Fibroblast of skin of right biceps (primary cell): ENCODE measurements at regions not wholly inside any gene's neighbourhood (a gene's known extent, or its start where the extent isn't known, plus 50 kb on each side); places are given as distances from the start of the nearest gene placed in this dataset.
A peak's percentile ranks its signal among the peaks of the same experiment; 100 is the strongest.
"Not testable (repeated sequence)": the region's sequence is repeated elsewhere in the genome, so short reads cannot be mapped to it uniquely, and the experiment has no call there.

ENCODE experiments used
- DNase-seq: peaks from one replicate; pipeline ENCODE4 v3.0.0-alpha.2; 2013

DNA sequence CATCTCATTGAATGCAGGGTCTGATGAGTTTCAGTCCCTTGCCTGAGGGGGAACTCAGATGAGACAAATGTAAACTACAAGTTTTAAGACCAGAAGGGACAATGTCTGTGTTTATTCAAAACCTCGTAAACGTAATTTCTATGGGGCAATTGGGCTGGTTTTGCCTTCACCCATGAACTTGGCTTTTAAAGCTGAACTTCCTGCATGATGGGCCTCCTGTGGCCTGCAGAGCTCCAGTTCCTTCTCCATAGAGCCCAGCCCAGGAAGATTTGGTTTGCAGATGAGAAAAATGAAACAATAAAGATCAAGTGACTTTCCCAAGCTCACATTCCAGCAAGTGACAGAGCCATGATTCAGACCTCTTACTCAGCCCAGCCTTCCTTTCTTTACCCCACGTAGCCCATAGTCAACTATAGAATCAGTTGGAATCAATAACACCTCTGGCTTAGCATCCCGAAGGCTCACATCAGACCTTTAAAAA is 612.3 kb downstream of the UTRN start:
- peak; percentile 94 for DNase-seq

DNA sequence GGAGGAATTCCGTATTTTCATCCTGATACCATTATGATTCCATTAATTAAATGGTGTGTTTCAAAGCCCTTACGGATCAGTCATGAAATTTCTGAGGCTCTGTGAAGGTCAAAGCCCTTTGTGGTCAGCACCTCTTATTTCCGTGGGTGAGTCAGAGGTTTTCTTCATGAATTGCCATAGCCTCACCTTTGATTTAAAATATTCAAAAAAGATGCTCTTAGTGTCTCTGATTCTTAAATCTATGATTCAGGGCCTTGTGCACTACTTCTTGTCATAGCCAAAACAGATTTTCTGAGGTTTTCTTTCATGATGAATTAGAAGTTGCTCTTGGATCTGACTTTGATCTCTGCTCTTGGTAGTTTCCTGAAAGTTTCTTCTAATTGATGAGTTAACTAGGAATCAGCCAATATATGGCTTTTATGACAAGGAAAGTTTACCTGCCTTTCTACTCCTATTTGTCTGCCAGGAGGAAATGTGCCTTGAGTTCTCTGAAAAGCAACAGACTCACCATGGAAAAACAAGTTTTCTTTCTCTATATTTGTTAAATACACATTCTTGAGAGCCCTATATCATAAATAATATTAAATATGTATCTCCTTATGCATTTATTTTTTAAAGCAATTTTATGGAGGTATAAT is 613.0 kb downstream of the UTRN start:
- peak; percentile 76 for DNase-seq

DNA sequence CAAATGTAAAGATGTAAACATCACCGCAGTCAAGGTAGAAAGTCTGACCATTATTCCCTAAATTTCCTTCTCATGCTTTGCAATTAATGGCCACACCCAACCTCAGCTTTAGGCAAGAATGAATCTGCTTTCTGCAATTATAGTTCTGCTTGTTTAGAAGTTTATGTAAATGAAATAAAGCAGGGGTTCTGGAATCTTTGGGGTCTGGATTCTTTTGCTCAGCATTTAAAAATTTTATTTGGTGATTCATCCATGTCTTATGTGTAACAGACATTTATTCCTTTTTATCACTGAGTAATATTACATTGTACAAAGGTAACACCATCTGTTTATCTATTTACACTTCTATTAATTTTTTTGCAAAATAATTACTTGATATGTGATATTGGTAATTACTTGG is 613.6 kb downstream of the UTRN start:
- DNase-seq: peak; percentile 42

DNA sequence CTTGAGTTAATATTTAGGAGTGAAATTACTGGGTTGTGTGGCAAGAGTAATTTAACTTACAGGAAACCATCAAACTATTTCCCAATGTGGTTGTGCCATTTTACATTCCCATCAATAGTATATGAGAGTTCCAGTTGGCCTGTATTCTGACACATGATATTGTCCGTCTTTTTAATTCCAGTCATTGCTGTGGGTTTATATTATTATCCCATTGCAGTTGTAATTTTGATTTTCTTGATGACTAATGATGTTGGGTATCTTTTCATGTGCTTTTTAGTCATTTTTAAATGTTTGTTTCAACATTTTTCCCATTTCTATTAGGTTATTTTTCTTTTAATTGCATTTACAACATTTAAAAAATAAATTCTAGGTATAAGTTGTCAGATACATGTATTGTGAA is 614.0 kb downstream of the UTRN start:
- peak; percentile 87 for DNase-seq

DNA sequence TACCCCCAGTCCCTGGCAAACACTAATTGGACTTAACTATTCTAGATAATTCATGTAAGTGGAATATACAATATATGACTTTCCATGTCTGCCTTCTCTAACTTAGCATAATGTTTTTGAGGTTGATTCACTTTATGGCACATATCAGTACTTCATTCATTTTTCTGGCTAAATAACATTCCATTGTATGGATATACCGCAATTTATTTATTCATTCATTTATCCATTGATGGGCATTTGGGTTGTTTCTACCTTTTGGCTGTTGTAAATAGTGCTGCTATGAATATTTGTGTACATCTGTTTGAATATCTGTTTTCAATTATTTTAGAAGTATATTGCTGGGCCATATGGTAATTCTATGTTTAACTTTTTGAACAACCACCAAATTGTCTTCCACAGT is 616.3 kb downstream of the UTRN start:
- DNase-seq: no peak

DNA sequence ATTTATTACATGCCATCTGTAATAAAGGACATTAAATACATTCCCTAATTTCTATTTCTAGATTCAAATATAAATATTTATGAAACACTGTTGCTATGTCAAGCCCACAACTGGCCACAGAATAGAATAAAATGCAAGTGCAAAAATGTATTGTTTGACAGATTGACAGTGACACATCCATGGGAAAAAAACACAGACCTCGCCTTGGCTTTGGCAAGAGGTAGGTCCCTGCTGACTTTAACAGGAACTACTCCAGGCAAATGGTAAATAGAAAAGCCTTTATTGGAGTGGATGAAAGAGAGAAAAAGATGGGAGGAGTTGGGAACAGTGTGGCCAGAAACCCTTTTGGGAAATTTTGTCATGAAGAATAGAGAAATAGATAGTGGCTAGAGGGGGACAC is 622.9 kb downstream of the UTRN start:
- peak; percentile 44 for DNase-seq

DNA sequence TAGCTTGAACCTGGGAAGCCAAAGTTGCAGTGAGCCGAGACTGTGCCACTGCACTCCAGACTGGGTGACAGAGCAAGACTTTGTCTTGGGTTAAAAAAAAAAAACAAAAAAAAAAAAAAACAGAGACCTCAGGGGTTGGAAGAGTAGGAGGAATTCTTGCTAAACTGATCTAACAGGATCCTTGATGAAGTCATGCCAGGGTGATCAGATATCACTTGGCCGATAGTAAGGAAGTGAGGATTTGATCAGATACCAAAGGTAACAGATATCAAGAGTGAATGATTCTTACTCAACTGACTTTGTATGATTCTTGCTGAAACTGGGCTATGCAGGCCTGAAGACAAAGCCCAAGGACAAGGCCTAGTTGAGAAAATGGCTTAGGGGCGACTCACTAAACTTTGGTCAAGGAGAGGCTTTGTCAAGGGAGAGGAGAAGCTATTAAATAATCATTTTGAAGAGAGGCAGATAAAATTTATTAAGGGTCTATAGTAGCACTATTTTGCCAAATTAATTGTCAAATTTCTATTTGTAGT is 624.7 kb downstream of the UTRN start:
- peak; percentile 57 for DNase-seq

DNA sequence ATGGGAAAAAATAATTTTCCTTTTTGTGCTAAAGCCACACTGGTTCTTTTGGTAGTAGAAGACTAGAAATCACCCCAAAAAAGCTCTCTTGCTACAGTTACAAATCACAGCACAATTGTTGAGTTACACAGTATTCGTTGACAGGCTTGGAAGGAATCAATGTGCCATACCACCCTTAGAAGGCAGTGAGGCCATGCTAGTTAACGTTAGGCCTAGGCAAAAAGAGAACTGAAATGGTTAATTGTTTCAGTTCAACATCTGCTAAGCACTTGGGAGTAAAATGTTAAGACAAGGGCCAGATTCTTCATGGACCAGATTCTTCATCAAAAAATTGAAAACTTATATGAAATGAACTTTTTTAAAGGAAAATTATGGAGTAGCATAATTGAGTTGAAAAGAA is 626.2 kb downstream of the UTRN start:
- no peak for DNase-seq

DNA sequence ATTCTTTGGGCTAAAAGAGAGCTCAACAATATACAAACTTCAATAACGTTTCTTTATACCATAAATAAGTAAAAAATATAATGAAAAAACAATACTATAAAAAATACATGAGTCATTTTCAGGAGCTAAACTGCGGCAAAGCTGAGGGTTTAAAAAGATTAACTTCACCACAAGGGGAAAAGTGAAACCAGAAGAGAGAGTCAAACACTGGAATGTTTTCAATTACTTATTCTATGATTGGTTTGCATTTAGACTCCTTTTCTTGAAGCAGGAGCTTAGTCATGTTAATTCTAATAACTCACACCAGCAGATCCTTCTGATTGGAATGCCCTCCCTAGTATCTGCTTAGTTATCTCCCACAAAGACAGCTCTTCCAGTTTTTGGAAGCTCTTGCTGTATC is 627.3 kb downstream of the UTRN start:
- DNase-seq: peak; percentile 91

DNA sequence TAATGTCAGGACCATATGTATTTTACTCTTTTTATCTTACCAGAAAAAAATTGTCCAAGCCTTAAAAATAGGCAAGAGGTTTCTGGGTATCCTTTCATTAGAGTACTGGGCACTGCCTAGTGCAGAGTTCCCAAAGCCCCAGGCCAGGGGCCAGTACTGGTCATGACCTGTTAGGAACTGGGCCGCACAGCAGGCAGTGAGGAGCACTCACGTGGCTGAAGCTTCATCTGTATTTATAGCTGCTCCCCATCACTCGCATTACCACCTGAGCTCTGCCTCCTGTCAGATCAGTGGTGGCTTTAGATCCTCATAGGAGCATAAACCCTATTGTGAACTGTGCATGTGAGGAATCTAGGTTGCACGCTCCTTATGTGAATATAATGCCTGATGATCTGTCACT is 632.9 kb downstream of the UTRN start:
- no peak for DNase-seq

DNA sequence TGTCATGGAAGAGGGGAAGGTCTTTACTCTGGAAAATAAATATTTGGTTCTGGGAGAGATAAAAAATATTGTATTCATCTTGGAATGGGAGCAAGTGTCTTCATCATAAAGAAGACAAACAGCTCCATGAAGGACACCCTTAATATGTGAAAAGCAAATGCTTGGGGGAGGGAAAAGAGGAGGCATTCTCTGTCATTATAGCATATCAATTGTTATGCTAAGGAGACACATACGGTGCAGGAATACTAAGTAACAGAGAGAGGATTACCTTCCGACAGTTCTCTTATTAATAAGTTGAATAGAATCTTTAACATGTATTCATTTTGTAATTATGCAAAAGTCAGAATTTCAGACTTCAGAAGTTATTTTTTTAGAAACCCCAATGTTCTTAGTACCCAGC is 634.4 kb downstream of the UTRN start:
- DNase-seq: no peak

DNA sequence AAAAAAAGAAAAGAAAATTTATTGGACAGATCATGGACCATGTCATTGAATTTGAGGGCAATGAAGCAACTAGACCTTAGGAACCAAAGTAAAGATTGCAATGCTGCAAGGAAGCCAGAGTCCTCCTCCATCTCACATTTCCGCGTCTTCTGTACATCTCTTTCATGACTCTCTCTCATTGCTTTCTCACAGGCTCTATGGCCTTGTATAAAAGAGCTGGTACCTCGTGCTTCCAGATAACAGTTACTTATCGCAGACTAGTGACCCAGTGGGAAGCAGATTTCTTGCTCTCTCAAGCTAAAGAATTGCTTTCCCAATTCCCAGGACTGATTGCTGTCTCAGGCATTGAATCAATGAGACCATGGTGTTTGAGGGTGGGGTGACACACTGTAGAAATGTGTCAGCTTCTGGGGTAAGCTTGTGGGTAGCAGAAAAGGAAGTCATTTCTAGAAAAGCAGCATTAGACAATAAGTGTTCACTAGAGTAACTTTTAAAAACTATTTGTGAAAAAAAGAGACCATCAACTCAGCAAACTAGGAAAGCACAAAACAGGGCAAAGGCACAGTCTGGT is 635.3 kb downstream of the UTRN start:
- no peak for DNase-seq

DNA sequence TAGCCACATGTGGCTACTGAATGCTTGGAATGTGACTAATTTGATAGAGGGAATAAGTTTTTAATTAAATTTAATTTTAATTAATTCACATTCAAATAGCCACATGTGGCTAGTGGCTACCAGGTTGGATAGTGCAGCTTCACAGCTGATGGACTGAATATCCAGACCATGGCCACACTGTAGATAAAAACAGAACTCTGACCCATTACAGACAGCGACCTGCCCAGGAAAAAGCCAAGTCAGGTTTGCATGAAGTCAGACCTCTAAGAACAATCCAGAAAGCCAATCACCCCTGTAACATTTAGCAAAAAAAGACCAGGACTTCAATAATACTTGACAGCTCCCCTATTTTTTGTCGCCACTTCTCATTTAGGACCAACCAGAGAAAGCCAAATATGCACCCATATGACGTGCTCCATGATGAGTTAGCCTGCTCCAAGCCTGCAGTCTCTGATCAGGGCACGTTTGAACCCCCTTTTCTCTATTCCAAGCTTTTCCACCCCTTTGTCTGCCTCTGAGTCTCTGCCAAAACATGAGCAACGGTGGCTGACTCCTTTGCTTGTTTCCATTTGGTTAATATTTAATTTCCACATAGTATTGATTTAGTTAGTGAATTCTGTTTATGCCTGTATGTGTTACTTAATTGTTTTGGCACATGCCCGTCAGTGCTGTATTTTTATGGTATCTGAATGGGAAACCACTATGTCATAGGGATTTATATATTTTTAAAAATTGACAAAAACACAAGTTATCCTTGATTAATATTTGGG is 636.3 kb downstream of the UTRN start:
- no peak for DNase-seq

DNA sequence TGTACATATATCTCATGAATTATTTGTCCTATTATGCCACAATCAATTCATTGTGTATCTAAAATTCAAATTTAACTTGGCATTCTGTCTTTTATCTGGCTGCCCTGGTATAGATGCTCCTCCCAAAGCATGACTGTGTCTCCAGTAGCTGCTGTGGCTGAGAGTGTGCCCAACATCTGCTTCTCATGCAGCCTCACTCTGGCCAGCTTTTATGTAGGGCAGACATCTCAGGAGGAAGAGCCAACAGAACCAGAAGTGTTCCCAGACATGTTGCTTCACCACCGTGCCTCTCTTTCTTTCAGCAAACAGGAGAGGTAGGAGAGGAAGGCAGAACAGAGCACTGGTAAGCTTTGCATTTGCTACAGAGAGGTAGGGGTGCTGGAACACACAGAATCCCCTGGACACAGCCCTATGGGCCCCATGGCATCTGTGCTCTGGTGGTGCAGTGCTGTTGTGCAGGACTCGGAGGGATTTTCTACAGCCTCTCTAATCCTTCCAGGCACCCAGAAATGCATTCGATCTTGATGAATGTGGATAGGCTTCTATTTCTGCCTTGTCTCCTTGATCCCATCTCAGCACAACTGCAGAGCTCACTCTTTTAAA is 637.1 kb downstream of the UTRN start:
- DNase-seq: peak; percentile 17

DNA sequence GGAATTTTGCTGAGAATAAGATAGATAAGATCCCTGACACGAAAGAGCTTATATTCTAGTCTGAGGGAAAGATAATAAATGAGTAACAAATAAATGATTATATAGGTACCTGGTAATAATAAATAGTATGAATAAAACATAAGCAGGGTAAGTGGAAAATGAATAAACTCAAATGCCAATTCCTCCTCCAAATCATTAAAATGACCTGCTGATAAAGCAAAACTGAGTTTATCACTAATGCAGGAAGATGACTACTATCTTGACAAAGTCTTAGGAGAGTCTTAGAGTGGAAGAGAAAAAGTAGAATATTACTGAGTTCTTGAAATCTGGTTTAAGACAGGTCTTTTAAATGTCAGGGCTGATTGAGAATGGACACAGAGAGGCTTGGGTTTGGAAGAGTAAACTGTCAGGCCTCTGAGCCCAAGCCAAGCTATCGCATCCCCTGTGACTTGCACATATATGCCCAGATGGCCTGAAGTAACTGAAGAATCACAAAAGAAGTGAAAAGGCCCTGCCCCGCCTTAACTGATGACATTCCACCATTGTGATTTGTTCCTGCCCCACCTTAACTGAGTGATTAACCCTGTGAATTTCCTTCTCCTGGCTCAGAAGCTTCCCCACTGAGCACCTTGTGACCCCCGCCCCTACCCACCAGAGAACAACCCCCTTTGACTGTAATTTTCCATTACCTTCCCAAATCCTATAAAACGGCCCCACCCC is 637.8 kb downstream of the UTRN start:
- not testable (repeated sequence) for DNase-seq

DNA sequence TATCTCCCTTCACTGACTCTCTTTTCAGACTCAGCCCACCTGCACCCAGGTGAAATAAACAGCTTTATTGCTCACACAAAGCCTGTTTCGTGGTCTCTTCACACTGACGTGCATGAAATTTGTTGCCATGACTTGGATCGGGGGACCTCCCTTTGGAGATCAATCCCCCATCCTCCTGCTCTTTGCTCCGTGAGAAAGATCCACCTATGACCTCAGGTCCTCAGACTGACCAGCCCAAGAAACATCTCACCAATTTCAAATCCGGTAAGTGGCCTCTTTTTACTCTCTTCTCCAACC is 638.3 kb downstream of the UTRN start:
- DNase-seq: not testable (repeated sequence)

DNA sequence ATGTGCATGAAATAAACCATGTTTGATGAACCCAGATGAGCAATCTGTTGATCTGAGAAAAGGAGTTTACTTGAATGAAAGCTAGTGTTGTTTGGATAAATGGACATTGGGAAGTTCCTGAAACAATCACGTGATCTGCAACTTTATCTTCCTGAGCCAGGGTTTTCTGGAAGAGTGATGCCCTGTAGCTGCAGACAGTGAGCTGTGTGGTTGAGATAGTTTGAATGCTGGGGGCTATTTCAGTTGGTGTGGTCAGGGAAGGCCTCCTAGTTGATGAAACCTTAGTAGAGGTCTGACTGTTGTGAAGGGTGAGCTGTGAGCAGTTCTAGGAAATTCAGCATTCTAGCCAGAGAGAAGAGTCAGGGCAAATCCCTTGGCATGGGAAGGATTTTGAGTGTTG is 643.7 kb downstream of the UTRN start:
- no peak for DNase-seq

DNA sequence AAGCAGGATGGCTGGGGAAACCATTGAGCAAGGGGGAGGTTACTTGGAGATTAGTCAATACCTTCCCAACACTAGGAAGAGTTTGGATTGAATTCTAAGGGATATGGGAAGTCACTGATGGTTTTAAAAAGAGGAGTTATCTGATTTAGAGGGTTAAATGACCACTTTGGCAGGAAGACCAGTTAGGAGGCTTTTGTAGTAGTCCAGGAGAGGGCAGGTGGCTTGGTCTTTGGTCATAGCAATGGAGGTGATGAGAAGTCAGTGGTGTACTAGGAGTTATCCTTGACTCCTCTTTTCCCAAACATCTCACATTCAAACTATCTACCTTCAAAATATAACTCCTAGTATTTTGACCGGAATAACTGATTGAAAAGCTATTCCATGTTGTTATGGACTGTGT is 644.1 kb downstream of the UTRN start:
- no peak for DNase-seq

DNA sequence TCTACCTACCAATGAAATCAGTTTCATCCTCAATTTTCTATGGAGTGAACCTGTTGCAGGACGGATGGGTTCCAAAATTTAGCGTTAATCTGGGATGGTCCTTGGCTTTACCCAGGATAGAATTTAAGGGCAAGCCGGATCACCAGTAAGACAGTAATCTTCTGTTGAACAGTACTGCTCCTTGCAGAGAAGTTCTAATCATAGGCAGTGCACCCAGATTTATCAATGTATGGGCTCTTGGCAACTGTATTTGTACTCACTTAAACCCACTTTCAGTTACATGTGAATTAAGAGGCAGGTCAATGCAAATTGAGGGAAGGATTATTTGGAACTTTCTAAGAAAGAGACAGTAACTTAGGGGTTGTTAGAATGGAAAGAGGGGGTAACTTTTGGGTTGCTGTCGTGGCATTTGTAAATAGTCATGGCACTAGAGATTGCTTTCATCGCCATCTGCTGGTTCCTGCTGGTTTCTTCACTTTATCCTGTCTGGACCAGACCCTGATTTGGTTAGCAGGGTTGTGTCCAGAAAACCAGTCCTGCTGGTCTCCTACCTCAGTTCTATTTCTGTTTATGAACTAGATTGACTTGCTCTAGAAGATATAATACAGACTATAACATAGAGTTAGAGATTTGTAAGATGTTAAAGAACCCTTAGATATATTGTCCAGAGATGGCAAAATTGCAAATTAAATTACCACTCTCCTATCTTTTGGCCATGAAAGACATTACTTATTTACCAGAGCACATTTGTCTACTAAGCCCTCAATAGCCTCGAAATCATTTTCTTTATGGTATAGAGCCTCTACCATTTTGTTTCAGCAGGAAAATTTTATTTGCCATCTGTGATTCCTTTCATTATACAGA is 646.3 kb downstream of the UTRN start:
- peak; percentile 44 for DNase-seq

DNA sequence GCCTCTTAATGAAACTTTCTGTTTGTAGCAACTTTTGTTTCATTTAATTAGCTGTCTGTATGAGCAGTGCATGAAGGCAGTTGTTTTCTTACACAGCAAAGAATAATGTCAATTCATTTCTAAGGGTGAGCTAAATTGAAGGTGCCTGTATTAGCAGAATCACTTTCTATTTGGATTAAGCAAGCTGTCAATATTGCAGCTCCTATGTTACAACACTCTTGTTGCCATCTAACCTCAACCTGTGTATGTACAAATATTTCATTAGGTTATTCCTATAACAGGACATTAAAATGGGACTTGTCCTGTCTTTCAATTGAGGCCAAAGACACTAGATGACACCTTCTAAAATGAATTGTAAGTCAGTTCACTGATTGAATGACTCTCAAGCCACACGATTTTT is 647.5 kb downstream of the UTRN start:
- no peak for DNase-seq

DNA sequence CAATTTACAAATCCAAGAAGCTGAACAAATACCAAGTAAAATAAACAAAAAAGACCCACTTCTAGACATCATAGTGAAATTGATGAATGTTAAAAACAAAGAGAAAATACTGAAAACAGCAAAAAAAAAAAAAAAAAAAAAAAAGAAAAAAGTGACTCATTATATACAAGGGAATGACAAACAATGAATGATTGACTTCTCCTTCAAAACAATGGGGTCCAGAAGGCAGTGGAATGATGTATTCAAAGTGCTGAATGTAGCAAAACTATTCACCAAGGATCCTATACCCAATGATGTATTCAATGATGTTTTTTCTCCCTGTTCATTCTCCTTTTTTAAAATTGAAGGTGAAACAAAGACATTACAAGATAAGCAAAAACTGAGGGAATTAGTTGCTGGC is 650.0 kb downstream of the UTRN start:
- DNase-seq: no peak

DNA sequence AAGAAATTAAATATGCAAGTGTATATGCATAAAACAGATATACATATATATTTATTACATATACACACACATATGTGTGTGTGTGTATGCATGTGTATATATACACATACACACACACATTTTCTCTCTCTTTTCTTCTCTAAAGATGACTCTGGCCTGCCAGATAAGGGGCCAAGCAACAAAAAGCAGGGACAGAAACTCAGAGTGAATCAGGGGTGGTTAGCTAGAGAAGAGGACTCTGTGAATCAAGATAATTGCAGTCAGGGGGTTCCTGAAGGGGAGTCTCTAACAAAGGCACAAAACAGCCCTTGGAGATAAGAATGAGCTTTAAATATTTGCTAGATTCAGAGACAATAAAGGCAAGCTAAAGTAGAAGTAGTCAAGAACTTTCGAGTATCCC is 650.5 kb downstream of the UTRN start:
- no peak for DNase-seq
